Kasumi-1 (cell line): ENCODE measurements at regions not wholly inside any gene's neighbourhood (a gene's known extent, or its start where the extent isn't known, plus 50 kb on each side); places are given as distances from the start of the nearest gene placed in this dataset.

Experiments
- DNase-seq, 2 experiments: peaks; one replicate each; lab custom pipeline; 2025; lab: John Stamatoyannopoulos, UW

- DNase-seq, result peak in 1 of 2 experiments; percentile 14
Observed at GRCh38 chr11:95307286-95307685, 76.3 kb upstream of the SESN3 start.

- DNase-seq, result peak; percentile 17 to 26
Observed at GRCh38 chr11:95306801-95307200, 75.8 kb upstream of the SESN3 start.

- no peak for DNase-seq
Observed at GRCh38 chr11:95306123-95306522, 75.1 kb upstream of the SESN3 start.

- no peak for DNase-seq
Observed at GRCh38 chr11:95305705-95306104, 74.7 kb upstream of the SESN3 start.

GRCh38 chr11:95304777-95305176 is 73.8 kb upstream of the SESN3 start:
- DNase-seq, result no peak

- no peak for DNase-seq
Observed at GRCh38 chr11:95302211-95302610, 71.2 kb upstream of the SESN3 start.

- no peak for DNase-seq
Observed at GRCh38 chr11:95301474-95301873, 70.5 kb upstream of the SESN3 start.

GRCh38 chr11:95299078-95299679 is 68.2 kb upstream of the SESN3 start:
- DNase-seq, result no peak

- no peak for DNase-seq
Observed at GRCh38 chr11:95297680-95298452, 66.9 kb upstream of the SESN3 start.

- no peak for DNase-seq
Observed at GRCh38 chr11:95296621-95297025, 65.6 kb upstream of the SESN3 start.

- DNase-seq, result no peak
Observed at GRCh38 chr11:95296165-95296564, 65.2 kb upstream of the SESN3 start.

- no peak for DNase-seq
Observed at GRCh38 chr11:95295382-95296149, 64.6 kb upstream of the SESN3 start.

GRCh38 chr11:95294701-95295100 is 63.7 kb upstream of the SESN3 start:
- DNase-seq, result no peak

- no peak for DNase-seq
Observed at GRCh38 chr11:95293116-95293515, 62.1 kb upstream of the SESN3 start.

- DNase-seq, result no peak
Observed at GRCh38 chr11:95291946-95292345, 60.9 kb upstream of the SESN3 start.

GRCh38 chr11:95289378-95290101 is 58.5 kb upstream of the SESN3 start:
- no peak for DNase-seq

- DNase-seq, result no peak
Observed at GRCh38 chr11:95284057-95285052, 53.4 kb upstream of the SESN3 start.

GRCh38 chr11:95283650-95284049 is 52.6 kb upstream of the SESN3 start:
- no peak for DNase-seq

- no peak for DNase-seq
Observed at GRCh38 chr11:95283146-95283545, 52.1 kb upstream of the SESN3 start.

GRCh38 chr11:95282291-95282751 is 51.3 kb upstream of the SESN3 start:
- DNase-seq, result peak in 1 of 2 experiments; percentile 14
